Keratinocyte (primary cell): ENCODE measurements at regions not wholly inside any gene's neighbourhood (a gene's known extent, or its start where the extent isn't known, plus 50 kb on each side); places are given as distances from the start of the nearest gene placed in this dataset.

Source experiments
- DNase-seq: peaks from one replicate; pipeline ENCODE4 v3.0.0-alpha.2; 2011; ENCODE audit warnings: low read depth, missing footprints, low spot score
- FAIRE-seq: peaks from 2 replicates; lab custom pipeline; 2011; peaks lifted over from hg19 to GRCh38; lab: Jason Lieb, UNC
- H2AFZ ChIP-seq: 2 replicates; pipeline ENCODE4 v1.6.0; 2012; ENCODE audit warnings: low read length, control low read depth, inconsistent platforms; ENCODE audit not compliant: control insufficient read depth
- H3K27ac ChIP-seq: 2 replicates; pipeline ENCODE4 v1.5.1; 2011; ENCODE audit warnings: low read length; ENCODE audit not compliant: control insufficient read depth, insufficient read depth
- H3K27me3 ChIP-seq: 3 replicates; pipeline ENCODE4 v1.6.0; 2011; ENCODE audit warnings: low read length; ENCODE audit not compliant: control insufficient read depth, insufficient read depth; ENCODE audit errors: extremely low read depth
- H3K36me3 ChIP-seq, 2 experiments: 2 replicates in 1 of 2; 3 replicates in 1 of 2; pipeline ENCODE4 v1.5.1; 2011; ENCODE audit warnings: low read length in 2 of 2, mild to moderate bottlenecking in 1 of 2; ENCODE audit not compliant: control insufficient read depth in 2 of 2, insufficient read depth in 2 of 2; ENCODE audit errors: extremely low read depth in 1 of 2
- H3K4me1 ChIP-seq: 3 replicates; pipeline ENCODE4 v1.5.1; 2011; ENCODE audit warnings: low read length; ENCODE audit not compliant: control insufficient read depth, insufficient read depth; ENCODE audit errors: extremely low read depth
- H3K4me2 ChIP-seq: 3 replicates; pipeline ENCODE4 v1.6.0; 2011; ENCODE audit warnings: low read depth, low read length; ENCODE audit not compliant: control insufficient read depth, insufficient read depth; ENCODE audit errors: extremely low read depth
- H3K4me3 ChIP-seq, 3 experiments: fragments of 200-600 bp in 1 of 3; sonication (generic) in 1 of 3; 2 replicates in 2 of 3; 3 replicates in 1 of 3; pipeline ENCODE4 v1.5.1; 2011 to 2016; ENCODE audit warnings: low read length in 3 of 3, mild to moderate bottlenecking in 3 of 3, control low read depth in 2 of 3, inconsistent platforms in 1 of 3, low read depth in 1 of 3, mixed read lengths in 1 of 3, mixed run types in 1 of 3, moderate library complexity in 1 of 3; ENCODE audit not compliant: control insufficient read depth in 2 of 3, insufficient read depth in 2 of 3; ENCODE audit errors: extremely low read depth in 1 of 3
- H3K79me2 ChIP-seq: 2 replicates; pipeline ENCODE4 v1.6.0; 2012; ENCODE audit warnings: low read length; ENCODE audit not compliant: control insufficient read depth, insufficient read depth
- H3K9ac ChIP-seq: 3 replicates; pipeline ENCODE4 v1.6.0; 2011; ENCODE audit warnings: low read length; ENCODE audit not compliant: control insufficient read depth, insufficient read depth; ENCODE audit errors: extremely low read depth
- H3K9me1 ChIP-seq: 3 replicates; pipeline ENCODE4 v1.6.0; 2011; ENCODE audit warnings: low read length; ENCODE audit not compliant: control insufficient read depth, insufficient read depth; ENCODE audit errors: extremely low read depth
- H3K9me3 ChIP-seq: 2 replicates; pipeline ENCODE4 v1.5.1; 2012; ENCODE audit warnings: low read depth, low read length; ENCODE audit not compliant: control insufficient read depth
- H4K20me1 ChIP-seq: 3 replicates; pipeline ENCODE4 v1.6.0; 2011; ENCODE audit warnings: low read length; ENCODE audit not compliant: control insufficient read depth, insufficient read depth; ENCODE audit errors: extremely low read depth
- EZH2 ChIP-seq: IDR thresholded peaks from one replicate; pipeline ENCODE4 v1.6.1; 2012; ENCODE audit warnings: inconsistent platforms, mild to moderate bottlenecking, low read length, moderate library complexity
- dilution Hi-C: fragments of 300-500 bp; cut with MboI; formaldehyde crosslinking; loops from one replicate; pipeline ENCODE4 v1.7.0; 2020; ENCODE audit warnings: low sequenced_read_pairs; ENCODE audit not compliant: extremely low pct_ligation_motif_present
- TF ChIP-seq, protein P1 (sequence below), 3 experiments: IDR thresholded peaks in 1 of 3; conservative IDR thresholded peaks in 1 of 3; optimal IDR thresholded peaks in 1 of 3; 2 replicates in 2 of 3; 3 replicates in 1 of 3; pipeline versions ENCODE3 to v1.5.1; 2011; ENCODE audit warnings: low read length in 3 of 3, mild to moderate bottlenecking in 3 of 3, moderate library complexity in 2 of 3, control low read depth in 1 of 3, inconsistent platforms in 1 of 3; ENCODE audit not compliant: insufficient read depth in 2 of 3; ENCODE audit errors: extremely low read depth in 1 of 3

DNA sequence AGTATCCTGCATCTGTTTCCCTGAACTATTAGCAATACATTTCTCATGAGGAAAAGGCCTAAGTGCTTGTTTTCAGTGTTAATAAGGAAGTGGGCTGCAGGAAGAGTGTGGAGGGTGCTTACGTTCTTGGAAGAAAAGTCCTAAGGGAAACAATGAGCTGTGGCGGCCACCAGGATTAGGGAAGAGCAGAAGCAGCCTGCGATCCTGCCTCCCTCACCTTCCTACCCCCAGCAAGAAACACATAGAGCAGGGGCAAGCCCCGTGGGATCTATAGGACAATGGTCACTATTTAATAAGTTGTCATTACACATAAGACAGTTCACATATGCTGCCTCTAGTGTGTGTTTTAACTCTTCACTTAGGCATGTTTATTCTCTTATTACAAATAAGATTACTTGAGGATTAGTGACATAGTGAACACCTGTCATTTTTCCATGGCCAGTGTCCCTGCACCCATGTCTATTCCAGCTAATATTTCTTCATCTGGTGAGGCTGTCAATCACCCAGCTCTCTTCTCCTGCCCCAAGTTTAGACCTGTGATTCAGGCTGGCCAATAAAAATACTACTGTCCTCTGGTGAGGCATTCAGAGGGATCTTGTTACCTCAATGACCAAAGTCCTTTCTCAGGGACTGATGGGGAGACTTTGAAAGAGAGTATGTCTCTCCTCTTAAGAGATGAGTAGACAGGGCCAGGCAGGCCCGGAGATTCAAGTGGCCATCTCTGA, 510.9 kb upstream of the CELF4 start:
- H3K4me2 ChIP-seq, result no peak overlapping the region
- H3K4me3 ChIP-seq, result no peak overlapping the region
- H3K4me1 ChIP-seq, result no peaks in the 10 kb centered on the region
- no peaks in the 10 kb centered on the region for H3K36me3 ChIP-seq
- H3K27ac ChIP-seq, result no peak overlapping the region
- peaks cover 4% of the 10 kb centered on the region for H3K27me3 ChIP-seq
- no peak overlapping the region for H3K9ac ChIP-seq
- DNase-seq (no peak), FAIRE-seq (no peak)
- dilution Hi-C loops, result no loop called here
- H3K9me3 ChIP-seq, result no peaks in the 10 kb centered on the region
- no peak overlapping the region for H2AFZ ChIP-seq
- H3K79me2 ChIP-seq, result no peaks in the 10 kb centered on the region
- no peaks in the 10 kb centered on the region for H3K9me1 ChIP-seq
- TF ChIP-seq, protein P1, sequence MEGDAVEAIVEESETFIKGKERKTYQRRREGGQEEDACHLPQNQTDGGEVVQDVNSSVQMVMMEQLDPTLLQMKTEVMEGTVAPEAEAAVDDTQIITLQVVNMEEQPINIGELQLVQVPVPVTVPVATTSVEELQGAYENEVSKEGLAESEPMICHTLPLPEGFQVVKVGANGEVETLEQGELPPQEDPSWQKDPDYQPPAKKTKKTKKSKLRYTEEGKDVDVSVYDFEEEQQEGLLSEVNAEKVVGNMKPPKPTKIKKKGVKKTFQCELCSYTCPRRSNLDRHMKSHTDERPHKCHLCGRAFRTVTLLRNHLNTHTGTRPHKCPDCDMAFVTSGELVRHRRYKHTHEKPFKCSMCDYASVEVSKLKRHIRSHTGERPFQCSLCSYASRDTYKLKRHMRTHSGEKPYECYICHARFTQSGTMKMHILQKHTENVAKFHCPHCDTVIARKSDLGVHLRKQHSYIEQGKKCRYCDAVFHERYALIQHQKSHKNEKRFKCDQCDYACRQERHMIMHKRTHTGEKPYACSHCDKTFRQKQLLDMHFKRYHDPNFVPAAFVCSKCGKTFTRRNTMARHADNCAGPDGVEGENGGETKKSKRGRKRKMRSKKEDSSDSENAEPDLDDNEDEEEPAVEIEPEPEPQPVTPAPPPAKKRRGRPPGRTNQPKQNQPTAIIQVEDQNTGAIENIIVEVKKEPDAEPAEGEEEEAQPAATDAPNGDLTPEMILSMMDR (optimal IDR thresholded peaks at IDR 0.05 in 1 of 3, IDR thresholded peaks at IDR 0.05 in 1 of 3, conservative IDR thresholded peaks at IDR 0.05 in 1 of 3; ENCODE audit: extremely low read depth in 1 of 3, insufficient read depth in 2 of 3, low read length in 3 of 3), result no peak
- no peak for TF ChIP-seq EZH2
- no peaks in the 10 kb centered on the region for H4K20me1 ChIP-seq

GRCh38 chr18:38074298-38074876, 508.8 kb upstream of the CELF4 start:
- H3K4me1 ChIP-seq, result no peaks in the 10 kb centered on the region
- peaks cover 4% of the 10 kb centered on the region for H3K27me3 ChIP-seq
- no peak overlapping the region for H3K27ac ChIP-seq
- H3K9me3 ChIP-seq, result no peaks in the 10 kb centered on the region
- H3K9me1 ChIP-seq, result no peaks in the 10 kb centered on the region
- H3K79me2 ChIP-seq, result no peaks in the 10 kb centered on the region
- no peak overlapping the region for H3K4me3 ChIP-seq
- H3K36me3 ChIP-seq, result no peaks in the 10 kb centered on the region
- DNase-seq, result no peak
- FAIRE-seq, result no peak
- H3K4me2 ChIP-seq, result no peak overlapping the region
- dilution Hi-C loops, result no loop called here
- H4K20me1 ChIP-seq, result no peaks in the 10 kb centered on the region
- H2AFZ ChIP-seq, result no peak overlapping the region
- no peak overlapping the region for H3K9ac ChIP-seq
- TF ChIP-seq EZH2, result no peak
- TF ChIP-seq, protein P1 (optimal IDR thresholded peaks at IDR 0.05 in 1 of 3, IDR thresholded peaks at IDR 0.05 in 1 of 3, conservative IDR thresholded peaks at IDR 0.05 in 1 of 3; ENCODE audit: extremely low read depth in 1 of 3, insufficient read depth in 2 of 3, low read length in 3 of 3), result no peak
